Eye (tissue), 1 donor: ENCODE measurements at regions not wholly inside any gene's neighbourhood (a gene's known extent, or its start where the extent isn't known, plus 50 kb on each side); places are given as distances from the start of the nearest gene placed in this dataset.
"Not testable (repeated sequence)": the region's sequence is repeated elsewhere in the genome, so short reads cannot be mapped to it uniquely, and the experiment has no call there.

Source experiments
- DNase-seq: peaks from one replicate; pipeline ENCODE4 v3.0.0-alpha.2; 2015

- no peak for DNase-seq
Measured at GRCh38 chr7:142438235-142438922, 180.5 kb upstream of the PRSS58 start.

DNA sequence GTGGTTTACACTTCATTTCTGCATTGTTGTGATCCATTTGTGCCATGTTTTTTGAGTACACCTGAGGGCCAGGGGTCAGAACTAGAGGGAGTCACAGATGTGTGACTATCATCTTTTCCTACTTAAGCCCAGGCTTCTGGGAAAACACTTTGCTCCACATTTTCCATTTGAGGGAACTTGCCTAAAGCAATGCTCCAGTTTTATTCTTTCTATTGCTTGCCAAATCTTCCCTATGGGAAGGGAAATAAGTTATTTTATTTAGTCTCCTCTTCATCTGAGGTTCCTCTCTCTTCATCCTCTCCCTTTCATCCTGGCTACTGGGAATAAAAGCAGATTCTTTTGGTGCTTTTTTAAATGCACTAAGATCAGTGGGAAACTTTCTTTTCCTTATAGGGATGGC, 179.9 kb upstream of the PRSS58 start:
- no peak for DNase-seq

DNA sequence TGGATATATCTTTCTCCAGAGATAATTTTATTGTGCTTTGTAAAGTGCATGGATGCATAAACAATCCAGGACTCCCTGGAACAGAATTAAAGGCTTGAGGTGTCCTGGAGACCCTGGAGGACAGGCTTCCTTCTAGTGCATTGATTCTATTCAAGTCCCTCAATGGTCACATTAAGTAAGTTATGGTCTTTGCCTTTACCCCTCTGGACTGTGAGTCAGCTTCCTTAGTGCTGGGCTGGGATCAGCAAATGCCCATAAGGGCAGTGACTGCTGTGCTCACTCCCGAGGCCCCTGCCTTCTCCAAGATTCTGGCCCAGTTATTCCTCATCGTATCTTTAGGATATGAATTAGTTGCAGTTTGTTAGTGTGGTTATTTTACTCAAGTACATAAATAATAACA, 178.7 kb upstream of the PRSS58 start:
- DNase-seq, result no peak

GRCh38 chr7:142435606-142436005, 177.7 kb upstream of the PRSS58 start:
- not testable (repeated sequence) for DNase-seq

DNA sequence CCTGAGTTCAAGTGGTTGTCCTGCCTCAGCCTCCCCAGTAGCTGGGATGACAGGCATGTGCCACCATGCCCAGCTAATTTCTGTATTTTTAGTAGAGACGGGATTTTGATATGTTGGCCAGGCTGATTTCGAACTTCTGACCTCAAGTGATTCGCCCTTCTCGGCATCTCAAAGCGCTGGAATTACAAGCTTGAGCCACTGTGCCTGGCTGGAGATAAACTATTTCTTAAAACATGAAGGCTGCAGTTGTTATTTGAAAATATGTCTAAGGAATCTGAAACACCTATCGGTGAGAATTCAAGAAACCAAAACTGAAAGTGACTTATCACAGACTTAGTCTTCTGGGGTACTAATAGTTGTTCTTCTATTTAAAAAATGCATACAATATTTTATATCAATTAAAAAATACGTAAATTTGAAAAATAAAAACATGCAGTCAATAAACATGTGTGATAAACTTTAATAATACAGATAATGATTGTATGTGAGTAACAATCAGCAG, 176.9 kb upstream of the PRSS58 start:
- DNase-seq, result no peak

- not testable (repeated sequence) for DNase-seq
Measured at GRCh38 chr7:142434133-142434532, 176.3 kb upstream of the PRSS58 start.

DNA sequence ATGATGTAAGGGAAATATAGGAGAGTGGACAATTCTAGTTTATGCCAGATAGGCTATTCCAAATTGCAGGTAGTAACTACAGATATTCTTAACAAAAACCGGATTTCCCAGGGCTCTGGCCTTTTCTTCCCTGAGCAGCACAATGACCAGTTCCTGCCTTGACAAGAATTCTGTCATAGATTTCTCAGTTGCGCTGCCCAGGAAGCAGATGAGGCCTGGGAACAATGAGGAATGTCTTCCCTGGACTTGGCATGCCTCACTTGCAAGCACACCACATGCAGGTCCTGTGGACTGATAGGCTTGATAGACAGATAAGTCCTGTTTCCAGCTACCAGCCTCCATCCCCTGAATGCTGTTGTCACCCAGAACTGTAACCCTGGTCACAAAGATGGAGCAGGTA, 174.5 kb upstream of the PRSS58 start:
- DNase-seq, result no peak

GRCh38 chr7:142431491-142431890, 173.6 kb upstream of the PRSS58 start:
- no peak for DNase-seq

DNA sequence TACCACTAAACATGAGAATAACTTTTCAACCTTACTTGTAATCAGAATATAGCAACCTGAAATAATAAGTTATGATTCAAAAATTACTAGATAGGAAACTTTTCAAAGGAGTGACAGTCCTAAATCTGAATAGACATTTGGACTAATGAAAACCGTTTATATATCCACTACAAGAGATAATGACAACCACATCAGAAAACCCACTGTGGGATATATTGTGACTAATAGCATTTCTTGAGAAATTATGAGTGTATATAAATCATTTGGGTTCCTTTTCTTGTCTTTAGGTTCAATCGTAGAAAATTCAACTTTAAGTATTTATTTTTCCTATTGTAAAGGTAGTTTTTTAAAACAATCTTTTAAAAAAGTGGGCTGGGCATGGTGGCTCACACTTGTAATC, 170.2 kb upstream of the PRSS58 start:
- no peak for DNase-seq

DNA sequence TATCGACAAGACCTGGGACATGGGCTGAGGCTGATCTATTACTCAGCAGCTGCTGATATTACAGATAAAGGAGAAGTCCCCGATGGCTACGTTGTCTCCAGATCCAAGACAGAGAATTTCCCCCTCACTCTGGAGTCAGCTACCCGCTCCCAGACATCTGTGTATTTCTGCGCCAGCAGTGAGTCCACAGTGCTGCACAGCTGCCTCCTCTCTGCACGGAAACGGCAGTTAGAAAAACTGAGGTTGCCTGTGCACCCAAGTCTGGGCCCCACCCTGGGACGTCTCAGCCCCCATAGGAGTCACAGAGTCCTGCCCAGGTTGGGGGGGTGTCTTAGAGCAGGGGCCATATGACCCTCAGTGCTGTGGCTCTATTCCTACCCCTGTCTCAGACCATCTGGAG, 167.4 kb upstream of the PRSS58 start:
- no peak for DNase-seq

GRCh38 chr7:142422621-142423020, 164.8 kb upstream of the PRSS58 start:
- peak; percentile 52 for DNase-seq

- peak; percentile 49 for DNase-seq
Measured at GRCh38 chr7:142420554-142421362, 162.9 kb upstream of the PRSS58 start.

DNA sequence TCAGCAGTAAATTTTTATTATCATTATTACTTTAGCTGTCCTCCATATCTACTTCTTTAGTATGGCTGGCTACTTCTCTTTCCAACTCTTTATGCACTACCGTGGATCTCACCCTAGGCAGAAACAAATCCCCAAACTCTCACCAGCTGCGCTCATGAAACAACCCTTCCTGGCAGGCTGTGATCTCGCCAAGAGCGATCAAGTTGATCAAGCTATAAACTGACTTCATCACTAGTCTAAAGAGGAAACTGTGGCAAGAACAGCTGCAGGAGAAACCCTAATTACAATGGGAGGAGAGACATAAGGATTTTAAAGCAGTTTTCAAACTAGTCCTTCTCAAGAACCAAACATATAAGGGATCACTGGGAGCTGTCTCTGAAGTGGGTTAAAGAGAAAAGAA, 160.5 kb upstream of the PRSS58 start:
- no peak for DNase-seq

GRCh38 chr7:142414915-142415314, 157.1 kb upstream of the PRSS58 start:
- no peak for DNase-seq

DNA sequence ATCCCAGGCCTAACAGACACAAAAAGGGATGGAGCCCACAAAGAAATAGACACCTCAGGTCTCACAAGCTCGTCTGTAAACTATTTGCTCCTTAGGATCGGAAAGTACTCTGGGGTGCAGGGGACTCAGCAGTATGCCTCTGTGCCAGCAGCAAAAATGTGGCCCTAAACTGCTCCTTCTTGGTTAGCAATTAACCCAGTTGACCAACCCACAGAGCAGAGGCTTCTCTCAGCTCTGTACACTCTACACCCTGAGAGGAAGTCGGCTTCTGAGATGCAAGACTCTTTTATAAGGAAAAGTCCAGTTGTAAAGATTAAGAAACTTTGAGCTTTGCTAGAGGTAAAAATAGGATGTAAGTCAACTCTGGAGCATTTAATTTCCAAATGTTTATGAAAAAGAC, 156.3 kb upstream of the PRSS58 start:
- DNase-seq, result no peak

DNA sequence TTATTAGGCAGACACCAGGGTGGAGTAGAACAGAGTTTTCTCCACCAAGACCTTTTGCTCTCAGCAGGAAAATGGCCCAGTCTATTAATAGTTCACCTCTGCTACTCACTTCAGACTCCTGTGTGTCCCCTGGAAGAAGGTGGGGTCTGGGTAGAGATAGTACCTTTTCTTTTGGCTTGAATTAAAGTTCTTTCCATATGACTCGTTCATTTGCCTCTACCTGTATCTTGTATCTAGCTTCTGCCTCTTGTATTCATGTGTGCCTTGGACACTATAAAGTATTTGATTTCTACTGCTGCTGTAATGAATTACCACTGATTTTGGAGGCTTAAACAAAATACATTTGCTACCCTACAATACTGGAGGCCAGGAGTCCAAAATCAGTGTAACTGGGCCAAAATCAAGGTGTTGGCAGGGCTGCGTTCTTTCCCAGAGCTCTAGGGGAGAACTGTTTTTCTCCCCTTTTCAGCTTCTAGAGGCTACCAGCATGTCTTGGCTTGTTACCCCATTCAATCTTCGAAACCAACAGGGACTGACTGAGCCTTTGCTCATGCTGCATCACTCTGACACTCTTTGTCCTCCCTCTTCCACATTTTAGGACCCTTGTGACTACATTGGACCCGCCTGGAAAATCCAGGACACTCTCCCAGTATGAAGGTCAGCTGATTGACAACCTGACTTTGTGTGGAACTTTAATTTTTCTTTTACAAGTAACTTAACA, 155.6 kb upstream of the PRSS58 start:
- no peak for DNase-seq

- peak; percentile 37 for DNase-seq
Measured at GRCh38 chr7:142412551-142413193, 154.8 kb upstream of the PRSS58 start.

DNA sequence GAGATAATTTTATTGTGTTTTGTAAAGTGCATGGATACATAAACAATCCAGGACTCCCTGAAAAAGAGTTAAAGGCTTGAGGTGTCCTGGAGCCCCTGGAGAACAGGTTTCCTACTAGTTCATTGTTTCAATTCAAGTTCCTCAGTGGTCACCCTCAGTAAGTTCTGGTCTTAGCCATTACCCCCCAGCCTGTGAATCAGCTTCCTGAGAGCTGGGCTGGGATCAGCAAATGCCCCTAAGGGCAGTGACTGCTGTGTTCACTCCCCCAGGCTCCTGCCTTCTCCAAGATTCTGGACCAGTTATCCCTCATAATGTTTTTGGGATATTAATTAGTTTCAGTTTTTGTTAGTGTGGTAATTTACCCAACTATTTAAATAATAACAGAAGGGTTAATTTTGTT, 151.6 kb upstream of the PRSS58 start:
- no peak for DNase-seq

DNA sequence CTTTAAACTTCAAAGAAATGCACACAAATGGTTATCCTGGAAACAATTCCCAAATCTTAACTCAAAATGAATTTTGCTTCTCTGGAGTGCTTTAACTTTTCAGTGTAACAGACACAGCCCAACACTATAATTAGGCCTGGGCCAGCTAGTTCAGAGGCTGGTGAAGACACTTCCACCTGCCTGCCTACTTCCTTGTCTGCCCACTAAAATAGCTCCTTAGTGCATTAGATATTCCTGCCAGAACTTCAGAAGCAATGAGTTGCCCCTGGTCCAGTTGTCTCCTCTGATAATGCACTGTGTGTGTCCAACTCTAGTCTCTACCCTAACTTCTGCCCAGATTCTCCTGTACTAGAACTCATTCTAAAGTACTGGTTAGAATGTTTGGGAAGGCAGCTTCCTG, 150.9 kb upstream of the PRSS58 start:
- DNase-seq, result no peak

DNA sequence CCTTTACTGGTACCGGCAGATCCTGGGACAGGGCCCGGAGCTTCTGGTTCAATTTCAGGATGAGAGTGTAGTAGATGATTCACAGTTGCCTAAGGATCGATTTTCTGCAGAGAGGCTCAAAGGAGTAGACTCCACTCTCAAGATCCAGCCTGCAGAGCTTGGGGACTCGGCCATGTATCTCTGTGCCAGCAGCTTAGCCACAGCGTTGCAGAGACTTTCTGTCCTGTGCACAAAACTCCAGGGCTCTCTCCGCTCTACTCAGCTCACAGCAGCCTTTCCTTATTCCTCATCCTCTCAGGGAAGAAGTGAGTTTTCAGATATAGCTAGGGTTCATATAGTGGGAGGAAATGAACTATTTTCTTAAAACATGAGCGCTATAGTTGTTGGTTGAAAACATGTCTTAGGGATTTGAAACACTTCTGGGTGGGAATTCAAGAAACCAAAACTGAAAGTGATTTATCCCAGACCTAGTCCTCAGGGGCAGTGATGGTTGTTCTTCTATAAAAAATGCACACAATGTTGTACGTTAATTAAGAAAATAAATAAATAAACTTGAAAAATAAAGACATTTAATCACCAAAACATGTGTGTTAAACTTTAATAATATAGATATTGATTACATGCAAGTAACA, 150.2 kb upstream of the PRSS58 start:
- no peak for DNase-seq

- no peak for DNase-seq
Measured at GRCh38 chr7:142405122-142405765, 147.4 kb upstream of the PRSS58 start.

DNA sequence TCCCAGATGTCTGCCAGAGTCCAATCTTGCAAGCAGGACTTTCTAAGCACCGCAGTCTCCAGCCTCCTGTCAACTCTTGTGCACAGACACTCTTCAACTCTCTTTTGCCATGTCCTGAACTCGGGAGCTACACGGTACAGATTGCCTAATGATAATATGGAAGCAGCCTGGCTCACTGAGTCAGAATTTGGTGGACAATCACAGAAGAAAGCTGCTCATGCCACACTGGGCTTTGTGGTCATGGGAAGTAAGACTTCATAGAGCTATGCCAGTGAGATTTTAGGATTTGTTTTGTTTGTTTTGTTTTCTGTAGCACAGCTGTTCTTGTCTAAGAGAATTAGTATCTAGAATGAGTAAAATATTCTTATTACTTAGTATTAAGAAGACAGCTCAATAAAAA, 144.1 kb upstream of the PRSS58 start:
- no peak for DNase-seq
